CD4-positive, alpha-beta memory T cell (primary cell): ENCODE measurements at regions not wholly inside any gene's neighbourhood (a gene's known extent, or its start where the extent isn't known, plus 50 kb on each side); places are given as distances from the start of the nearest gene placed in this dataset.

Experiments used
- CTCF ChIA-PET: fragments of 350-600 bp; sonication (Branson Sonifier 250); formaldehyde crosslinking; loops from one replicate; lab custom pipeline; 2021; ENCODE audit warnings: inconsistent platforms; ENCODE audit not compliant: partially characterized antibody; lab: Charles Lee
- POLR2A ChIA-PET: fragments of 350-600 bp; sonication (Branson Sonifier 250); formaldehyde crosslinking; loops from one replicate; lab custom pipeline; 2021; ENCODE audit not compliant: partially characterized antibody; lab: Charles Lee
- DNase-seq, 5 donors: peaks; one replicate each; pipeline versions ENCODE4 v3.0.0 to v3.0.0-alpha.2; 2020 to 2022; ENCODE audit warnings: mixed read lengths in 1 of 5
- H3K27ac ChIP-seq: one replicate; pipeline ENCODE4 v1.7.0; 2013; ENCODE audit warnings: low read depth, low read length
- H3K27me3 ChIP-seq: 2 replicates; pipeline ENCODE4 v1.7.0; 2013; ENCODE audit warnings: mild to moderate bottlenecking, low read length, moderate library complexity; ENCODE audit not compliant: insufficient read depth
- H3K36me3 ChIP-seq: 2 replicates; pipeline ENCODE4 v1.7.0; 2013; ENCODE audit warnings: mild to moderate bottlenecking, low read length, moderate library complexity; ENCODE audit not compliant: insufficient read depth
- H3K4me1 ChIP-seq: 2 replicates; pipeline ENCODE4 v1.7.0; 2013; ENCODE audit warnings: mild to moderate bottlenecking, low read length, moderate library complexity; ENCODE audit not compliant: insufficient read depth
- H3K4me3 ChIP-seq, 2 donors: one replicate each; pipeline ENCODE4 v1.7.0; 2013; ENCODE audit warnings: low read length in 2 of 2, mild to moderate bottlenecking in 1 of 2
- H3K9me3 ChIP-seq, 2 donors: one replicate each; pipeline ENCODE4 v1.7.0; 2013; ENCODE audit warnings: low read length in 2 of 2, control low read depth in 1 of 2; ENCODE audit not compliant: control insufficient read depth in 1 of 2
- H3K27ac Mint-ChIP-seq, 7 donors: one replicate each; pipeline ENCODE4 v1.8.0; 2020 to 2021; ENCODE audit warnings: mixed read lengths in 7 of 7, mild to moderate bottlenecking in 6 of 7, inconsistent platforms in 3 of 7, moderate library complexity in 3 of 7
- H3K27me3 Mint-ChIP-seq, 2 donors: one replicate each; pipeline ENCODE4 v1.8.0; 2020 to 2021; ENCODE audit warnings: mixed read lengths in 2 of 2
- H3K36me3 Mint-ChIP-seq, 2 donors: one replicate each; pipeline ENCODE4 v1.8.0; 2020 to 2021; ENCODE audit warnings: mixed read lengths in 2 of 2, inconsistent platforms in 1 of 2, mild to moderate bottlenecking in 1 of 2
- H3K4me1 Mint-ChIP-seq, 4 donors: one replicate each; pipeline ENCODE4 v1.8.0; 2020 to 2021; ENCODE audit warnings: mixed read lengths in 4 of 4, mild to moderate bottlenecking in 1 of 4
- H3K4me3 Mint-ChIP-seq, 8 donors: one replicate each; pipeline ENCODE4 v1.8.0; 2020 to 2021; ENCODE audit warnings: mixed read lengths in 8 of 8, mild to moderate bottlenecking in 7 of 8, moderate library complexity in 6 of 8, inconsistent platforms in 3 of 8
- H3K9me3 Mint-ChIP-seq, 8 donors: one replicate each; pipeline ENCODE4 v1.8.0; 2020 to 2021; ENCODE audit warnings: mixed read lengths in 8 of 8, mild to moderate bottlenecking in 5 of 8, inconsistent platforms in 3 of 8, moderate library complexity in 1 of 8
- intact Hi-C: fragments of 100-400 bp; cut with micrococcal nuclease; formaldehyde crosslinking; loops from one replicate; pipeline ENCODE4 v1.15.1; 2023

- H3K4me1 Mint-ChIP-seq: no peaks in the 10 kb centered on the region
- no peak for DNase-seq
- no peaks in the 10 kb centered on the region for H3K36me3 ChIP-seq
- no peak overlapping the region for H3K4me3 ChIP-seq
- H3K4me1 ChIP-seq: no peaks in the 10 kb centered on the region
- H3K27ac Mint-ChIP-seq: no peak overlapping the region
- no peaks in the 10 kb centered on the region for H3K9me3 ChIP-seq
- intact Hi-C loops: no loop called here
- ChIA-PET POLR2A (no interaction called here), CTCF (no interaction called here)
- no peak overlapping the region for H3K4me3 Mint-ChIP-seq
- H3K27me3 Mint-ChIP-seq: peaks cover 0 to 3% of the 10 kb centered on the region in 2 donors
- H3K36me3 Mint-ChIP-seq: no peaks in the 10 kb centered on the region
- H3K27ac ChIP-seq: no peak overlapping the region
- H3K9me3 Mint-ChIP-seq: peaks cover 0 to 3% (median 0%) of the 10 kb centered on the region in 8 donors
- no peaks in the 10 kb centered on the region for H3K27me3 ChIP-seq
These were observed 898.8 kb downstream of the EPHA4 start for GRCh38 chr2:220673151-220673874.

- CTCF ChIA-PET: no interaction called here
- peaks cover 0 to 3% (median 0%) of the 10 kb centered on the region in 8 donors for H3K9me3 Mint-ChIP-seq
- no peaks in the 10 kb centered on the region for H3K27me3 ChIP-seq
- intact Hi-C loops: no loop called here
- H3K9me3 ChIP-seq: no peaks in the 10 kb centered on the region
- no peaks in the 10 kb centered on the region for H3K36me3 Mint-ChIP-seq
- H3K27ac Mint-ChIP-seq: no peak overlapping the region
- peaks cover 0 to 5% of the 10 kb centered on the region in 2 donors for H3K27me3 Mint-ChIP-seq
- no peak for DNase-seq
- no peaks in the 10 kb centered on the region for H3K4me1 ChIP-seq
- no peak overlapping the region for H3K4me3 Mint-ChIP-seq
- H3K36me3 ChIP-seq: no peaks in the 10 kb centered on the region
- POLR2A ChIA-PET: no interaction called here
- no peak overlapping the region for H3K27ac ChIP-seq
- H3K4me1 Mint-ChIP-seq: no peaks in the 10 kb centered on the region
- H3K4me3 ChIP-seq: no peak overlapping the region
These were observed 898.1 kb downstream of the EPHA4 start for GRCh38 chr2:220674033-220674432.

- Histone ChIP-seq H3K27me3 (no peaks in the 10 kb centered on the region), H3K27ac (no peak overlapping the region), H3K36me3 (no peaks in the 10 kb centered on the region), H3K4me3 (no peak overlapping the region), H3K9me3 (no peaks in the 10 kb centered on the region), H3K4me1 (no peaks in the 10 kb centered on the region)
- Mint-ChIP-seq H3K27ac (no peak overlapping the region), H3K27me3 (peaks cover 3 to 8% of the 10 kb centered on the region in 2 donors), H3K9me3 (no peaks in the 10 kb centered on the region), H3K4me3 (no peak overlapping the region), H3K4me1 (no peaks in the 10 kb centered on the region), H3K36me3 (no peaks in the 10 kb centered on the region)
- no peak for DNase-seq
- intact Hi-C loops: no loop called here
- CTCF ChIA-PET: interaction anchor here (1.5 kb wide), 1 partner anchor 9 kb away, joined by 5 read pairs; no protein-coding TSS in a partner anchor
- POLR2A ChIA-PET: no interaction called here
These were observed 895.4 kb downstream of the EPHA4 start for GRCh38 chr2:220676695-220677094.

- Histone ChIP-seq H3K4me1 (no peaks in the 10 kb centered on the region), H3K27me3 (no peaks in the 10 kb centered on the region), H3K4me3 (no peak overlapping the region), H3K36me3 (no peaks in the 10 kb centered on the region), H3K27ac (no peak overlapping the region), H3K9me3 (no peaks in the 10 kb centered on the region)
- Mint-ChIP-seq H3K9me3 (no peaks in the 10 kb centered on the region), H3K4me3 (no peak overlapping the region), H3K27ac (no peak overlapping the region), H3K36me3 (no peaks in the 10 kb centered on the region), H3K27me3 (peaks cover 3 to 10% of the 10 kb centered on the region in 2 donors), H3K4me1 (no peaks in the 10 kb centered on the region)
- ChIA-PET CTCF (no interaction called here), POLR2A (no interaction called here)
- DNase-seq: no peak
- intact Hi-C loops: no loop called here
These were observed 893.2 kb downstream of the EPHA4 start for GRCh38 chr2:220678943-220679342.

GRCh38 chr2:220682616-220683015 is 889.5 kb downstream of the EPHA4 start:
- DNase-seq: no peak

GRCh38 chr2:220684099-220684498 is 888.0 kb downstream of the EPHA4 start:
- ChIA-PET CTCF (interaction anchor here (2.4 to 2.8 kb wide), 2 partner anchors 7 to 889 kb away, joined by 5 to 22 read pairs; partner anchors contain the start of gene EPHA4), POLR2A (no interaction called here)
- no peak overlapping the region for H3K27ac Mint-ChIP-seq
- intact Hi-C loops: no loop called here
- no peaks in the 10 kb centered on the region for H3K4me1 Mint-ChIP-seq
- Histone ChIP-seq H3K27me3 (no peaks in the 10 kb centered on the region), H3K36me3 (no peaks in the 10 kb centered on the region), H3K4me3 (no peak overlapping the region), H3K9me3 (no peaks in the 10 kb centered on the region), H3K4me1 (no peaks in the 10 kb centered on the region), H3K27ac (no peak overlapping the region)
- no peak for DNase-seq
- H3K36me3 Mint-ChIP-seq: no peaks in the 10 kb centered on the region
- H3K9me3 Mint-ChIP-seq: no peaks in the 10 kb centered on the region
- H3K27me3 Mint-ChIP-seq: peaks cover 5 to 17% of the 10 kb centered on the region in 2 donors
- H3K4me3 Mint-ChIP-seq: no peak overlapping the region

More at GRCh38 chr2:220682616-220683015, 889.5 kb downstream of the EPHA4 start:
- Mint-ChIP-seq H3K4me3 (no peak overlapping the region), H3K36me3 (no peaks in the 10 kb centered on the region), H3K4me1 (no peaks in the 10 kb centered on the region), H3K27me3 (peaks cover 5 to 19% of the 10 kb centered on the region in 2 donors), H3K9me3 (no peaks in the 10 kb centered on the region), H3K27ac (no peak overlapping the region)
- ChIA-PET POLR2A (no interaction called here), CTCF (interaction anchor here (0.7 kb wide), 1 partner anchor 1809 kb away, joined by 3 read pairs; no protein-coding TSS in a partner anchor)
- no peak overlapping the region for H3K27ac ChIP-seq
- intact Hi-C loops: no loop called here
- no peaks in the 10 kb centered on the region for H3K36me3 ChIP-seq
- H3K4me1 ChIP-seq: no peaks in the 10 kb centered on the region
- no peaks in the 10 kb centered on the region for H3K27me3 ChIP-seq
- no peak overlapping the region for H3K4me3 ChIP-seq
- no peaks in the 10 kb centered on the region for H3K9me3 ChIP-seq

- CTCF ChIA-PET: interaction anchor here (1.0 to 3.0 kb wide), 5 partner anchors 10 to 888 kb away, joined by 3 to 35 read pairs (median 4); partner anchors contain the start of gene EPHA4
- H3K9me3 Mint-ChIP-seq: no peaks in the 10 kb centered on the region
- no peak overlapping the region for H3K4me3 ChIP-seq
These were observed 884.8 kb downstream of the EPHA4 start for GRCh38 chr2:220687231-220687843.

More at GRCh38 chr2:220687231-220687843, 884.8 kb downstream of the EPHA4 start:
- intact Hi-C loops: loop anchor here (1.0 kb wide), 2 partner anchors 886 to 1282 kb away; no protein-coding TSS in a partner anchor
- H3K27me3 Mint-ChIP-seq: peaks cover 2 to 12% of the 10 kb centered on the region in 2 donors
- no peak overlapping the region for H3K27ac ChIP-seq
- H3K4me1 Mint-ChIP-seq: no peaks in the 10 kb centered on the region
- no peaks in the 10 kb centered on the region for H3K36me3 ChIP-seq
- H3K9me3 ChIP-seq: no peaks in the 10 kb centered on the region
- peak overlapping the region in 1 of 7 donors; percentile 60 for H3K27ac Mint-ChIP-seq
- H3K4me1 ChIP-seq: no peaks in the 10 kb centered on the region
- no peaks in the 10 kb centered on the region for H3K36me3 Mint-ChIP-seq
- DNase-seq: peak; percentile 47 to 57 (median 54)
- POLR2A ChIA-PET: no interaction called here
- H3K4me3 Mint-ChIP-seq: no peak overlapping the region
- no peaks in the 10 kb centered on the region for H3K27me3 ChIP-seq
